Panc1 (cell line): ENCODE measurements at regions not wholly inside any gene's neighbourhood (a gene's known extent, or its start where the extent isn't known, plus 50 kb on each side); places are given as distances from the start of the nearest gene placed in this dataset.

Source experiments
- ATAC-seq: fragments of 200-7000 bp; cut with Tn5 transposase; 2 replicates; pipeline ENCODE4 v1.9.1; 2020; ENCODE audit warnings: mild to moderate bottlenecking, moderate library complexity
- BruUV-seq: library from RNA; stranded (reverse); fragments of 400-500 nt; replicated peaks from 2 replicates; lab custom pipeline; 2021; lab: Mats Ljungman, UMichigan
- CTCF ChIA-PET: fragments of 300-600 bp; sonication (Branson Sonifier 250); formaldehyde crosslinking; loops from one replicate; lab custom pipeline; 2022; ENCODE audit warnings: antibody characterized with exemption; lab: Charles Lee
- POLR2A ChIA-PET: fragments of 300-600 bp; sonication (Branson Sonifier 250); formaldehyde crosslinking; loops from one replicate; lab custom pipeline; 2022; ENCODE audit warnings: antibody characterized with exemption; lab: Charles Lee
- DNase-seq: peaks from one replicate; pipeline ENCODE4 v3.0.0-alpha.2; 2010; ENCODE audit warnings: low read depth, low spot score
- H3K27ac ChIP-seq: 2 replicates; pipeline ENCODE4 v1.5.1; 2011; ENCODE audit warnings: mild to moderate bottlenecking, low read length, inconsistent platforms
- H3K27me3 ChIP-seq: fragments of 200-500 bp; sonication (Bioruptor generic); 2 replicates; pipeline ENCODE4 v1.6.0; 2014; ENCODE audit warnings: low read length, inconsistent platforms; ENCODE audit not compliant: control insufficient read depth, insufficient read depth
- H3K36me3 ChIP-seq: fragments of 200-500 bp; sonication (Bioruptor generic); 2 replicates; pipeline ENCODE4 v1.5.1; 2014; ENCODE audit warnings: inconsistent platforms, mild to moderate bottlenecking, low read length, moderate library complexity; ENCODE audit not compliant: control insufficient read depth, insufficient read depth
- H3K4me1 ChIP-seq: 2 replicates; pipeline ENCODE4 v1.5.1; 2011; ENCODE audit warnings: inconsistent platforms, mild to moderate bottlenecking, low read length, moderate library complexity; ENCODE audit not compliant: control insufficient read depth, insufficient read depth
- H3K4me3 ChIP-seq, 2 experiments: 2 replicates each; pipeline ENCODE4 v1.5.1; 2011 to 2012; ENCODE audit warnings: low read depth in 2 of 2, low read length in 2 of 2, mild to moderate bottlenecking in 2 of 2, inconsistent platforms in 1 of 2, moderate library complexity in 1 of 2
- H3K9me3 ChIP-seq: fragments of 200-500 bp; sonication (Bioruptor generic); 2 replicates; pipeline ENCODE4 v1.5.1; 2014; ENCODE audit warnings: low read depth, mild to moderate bottlenecking, inconsistent platforms, low read length, moderate library complexity; ENCODE audit not compliant: control insufficient read depth, insufficient read depth
- CTCF ChIP-seq: fragments of 450-650 bp; IDR thresholded peaks from 2 replicates; pipeline ENCODE4 v1.5.1; 2017; ENCODE audit warnings: mild to moderate bottlenecking
- POLR2AphosphoS5 ChIP-seq: IDR thresholded peaks from 2 replicates; pipeline ENCODE4 v1.6.1; 2012; ENCODE audit warnings: mild to moderate bottlenecking, low read depth, low read length, moderate library complexity
- SIN3A ChIP-seq: IDR thresholded peaks from 2 replicates; pipeline ENCODE4 v1.6.1; 2012; ENCODE audit warnings: low read depth, mild to moderate bottlenecking, low read length, moderate library complexity, borderline replicate concordance; ENCODE audit not compliant: insufficient read depth
- TCF7L2 ChIP-seq: IDR thresholded peaks from 2 replicates; pipeline ENCODE4 v1.6.1; 2011; ENCODE audit warnings: mild to moderate bottlenecking, low read depth, low read length, inconsistent platforms
- in situ Hi-C: cut with HindIII; loops from 2 replicates; pipeline ENCODE4 v1.10.0; 2016; ENCODE audit warnings: low sequenced_read_pairs, low pct_unique_long_range_greater_than_20kb
- intact Hi-C: fragments of 100-400 bp; cut with micrococcal nuclease; formaldehyde crosslinking; loops from one replicate; pipeline ENCODE4 v1.10.0; 2022; ENCODE audit not compliant: unreplicated experiment
- TF ChIP-seq, protein P1 (sequence below), 2 experiments: IDR thresholded peaks; 2 replicates each; pipeline ENCODE4 v1.6.1; 2011 to 2012; ENCODE audit warnings: low read depth in 2 of 2, control low read depth in 1 of 2, low read length in 1 of 2, mild to moderate bottlenecking in 1 of 2, moderate library complexity in 1 of 2; ENCODE audit not compliant: insufficient read depth in 1 of 2

- no peak overlapping the region for H3K27ac ChIP-seq
- ATAC-seq (no peak), DNase-seq (no peak)
- intact Hi-C loops (no loop called here), in situ Hi-C loops (no loop called here)
- H3K4me3 ChIP-seq, result no peak overlapping the region
- H3K27me3 ChIP-seq, result no peaks in the 10 kb centered on the region
- TF ChIP-seq TCF7L2 (no peak), POLR2AphosphoS5 (no peak), CTCF (no peak), SIN3A (no peak)
- TF ChIP-seq, protein P1, sequence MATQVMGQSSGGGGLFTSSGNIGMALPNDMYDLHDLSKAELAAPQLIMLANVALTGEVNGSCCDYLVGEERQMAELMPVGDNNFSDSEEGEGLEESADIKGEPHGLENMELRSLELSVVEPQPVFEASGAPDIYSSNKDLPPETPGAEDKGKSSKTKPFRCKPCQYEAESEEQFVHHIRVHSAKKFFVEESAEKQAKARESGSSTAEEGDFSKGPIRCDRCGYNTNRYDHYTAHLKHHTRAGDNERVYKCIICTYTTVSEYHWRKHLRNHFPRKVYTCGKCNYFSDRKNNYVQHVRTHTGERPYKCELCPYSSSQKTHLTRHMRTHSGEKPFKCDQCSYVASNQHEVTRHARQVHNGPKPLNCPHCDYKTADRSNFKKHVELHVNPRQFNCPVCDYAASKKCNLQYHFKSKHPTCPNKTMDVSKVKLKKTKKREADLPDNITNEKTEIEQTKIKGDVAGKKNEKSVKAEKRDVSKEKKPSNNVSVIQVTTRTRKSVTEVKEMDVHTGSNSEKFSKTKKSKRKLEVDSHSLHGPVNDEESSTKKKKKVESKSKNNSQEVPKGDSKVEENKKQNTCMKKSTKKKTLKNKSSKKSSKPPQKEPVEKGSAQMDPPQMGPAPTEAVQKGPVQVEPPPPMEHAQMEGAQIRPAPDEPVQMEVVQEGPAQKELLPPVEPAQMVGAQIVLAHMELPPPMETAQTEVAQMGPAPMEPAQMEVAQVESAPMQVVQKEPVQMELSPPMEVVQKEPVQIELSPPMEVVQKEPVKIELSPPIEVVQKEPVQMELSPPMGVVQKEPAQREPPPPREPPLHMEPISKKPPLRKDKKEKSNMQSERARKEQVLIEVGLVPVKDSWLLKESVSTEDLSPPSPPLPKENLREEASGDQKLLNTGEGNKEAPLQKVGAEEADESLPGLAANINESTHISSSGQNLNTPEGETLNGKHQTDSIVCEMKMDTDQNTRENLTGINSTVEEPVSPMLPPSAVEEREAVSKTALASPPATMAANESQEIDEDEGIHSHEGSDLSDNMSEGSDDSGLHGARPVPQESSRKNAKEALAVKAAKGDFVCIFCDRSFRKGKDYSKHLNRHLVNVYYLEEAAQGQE (IDR thresholded peaks at IDR 0.05; ENCODE audit: insufficient read depth in 1 of 2, low read depth in 2 of 2, low read length in 1 of 2), result no peak
- no TSS peak for BruUV-seq
- ChIA-PET POLR2A (no interaction called here), CTCF (no interaction called here)
- H3K9me3 ChIP-seq, result no peaks in the 10 kb centered on the region
- H3K36me3 ChIP-seq, result no peaks in the 10 kb centered on the region
- no peaks in the 10 kb centered on the region for H3K4me1 ChIP-seq
These were observed 514.7 kb downstream of the MAT2B start for GRCh38 chr5:164020116-164020515.

DNA sequence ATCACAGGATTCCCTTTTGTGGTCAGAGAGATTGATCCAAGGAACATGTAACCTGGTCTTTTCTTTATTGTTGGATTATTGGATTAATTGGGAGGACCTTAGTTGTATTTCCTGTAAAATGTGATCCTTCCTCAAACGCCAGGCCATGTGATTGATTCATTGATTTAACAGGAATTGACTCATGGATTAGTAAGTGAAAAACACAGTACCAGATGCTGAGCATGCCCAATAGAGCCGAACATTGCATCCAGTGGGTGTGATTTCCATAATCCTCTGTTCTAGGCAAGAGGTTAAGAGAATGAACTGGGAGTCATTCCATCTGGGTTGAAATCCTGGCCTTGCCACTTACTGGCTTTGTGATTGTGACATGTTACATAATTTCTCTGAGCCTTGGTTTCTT, 522.3 kb downstream of the MAT2B start:
- ATAC-seq (no peak), DNase-seq (no peak)
- POLR2A ChIA-PET, result no interaction called here
- H3K36me3 ChIP-seq, result no peaks in the 10 kb centered on the region
- CTCF ChIA-PET, result no interaction called here
- TF ChIP-seq POLR2AphosphoS5, result no peak
- no peak for TF ChIP-seq CTCF
- TF ChIP-seq, protein P1 (IDR thresholded peaks at IDR 0.05; ENCODE audit: insufficient read depth in 1 of 2, low read depth in 2 of 2, low read length in 1 of 2), result no peak
- TF ChIP-seq SIN3A, result no peak
- no peak for TF ChIP-seq TCF7L2
- H3K4me3 ChIP-seq, result no peak overlapping the region
- no peaks in the 10 kb centered on the region for H3K27me3 ChIP-seq
- in situ Hi-C loops (no loop called here), intact Hi-C loops (no loop called here)
- H3K27ac ChIP-seq, result no peak overlapping the region
- BruUV-seq, result no TSS peak
- no peaks in the 10 kb centered on the region for H3K4me1 ChIP-seq
- no peaks in the 10 kb centered on the region for H3K9me3 ChIP-seq
